ENCODE measurements at regions not wholly inside any gene's neighbourhood (a gene's known extent, or its start where the extent isn't known, plus 50 kb on each side); places are given as distances from the start of the nearest gene placed in this dataset.
"Not testable (repeated sequence)": the region's sequence is repeated elsewhere in the genome, so short reads cannot be mapped to it uniquely, and the experiment has no call there.

DNA sequence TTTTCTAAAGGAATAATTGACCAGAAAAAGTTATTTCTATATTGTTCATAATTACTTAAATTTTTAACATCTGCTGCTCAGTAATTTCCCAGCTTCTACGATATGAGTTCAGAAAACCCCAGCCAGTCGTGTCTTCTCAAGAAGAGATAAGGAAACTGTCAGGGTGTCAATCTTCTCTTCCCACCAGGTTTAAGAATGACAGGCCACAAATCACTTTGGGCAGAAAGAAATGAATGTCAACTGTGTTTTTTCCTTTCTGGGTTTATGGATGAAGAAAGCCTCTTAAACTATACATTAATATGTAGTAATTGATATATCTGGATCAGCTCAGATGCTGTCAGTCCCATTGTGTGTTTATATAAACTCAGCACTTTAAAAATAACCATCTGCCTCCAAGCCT lies 453.2 kb upstream of the NUDT12 start:
- no peak for DNase-seq (ENCODE audit: low read depth)
- no peak for TF ChIP-seq CTCF (conservative IDR thresholded peaks at IDR 0.05; ENCODE audit: low read length)
- no peak overlapping the region for H3K4me3 ChIP-seq (ENCODE audit: low read length)

GRCh38 chr5:104002783-104003182 lies 440.2 kb upstream of the NUDT12 start:
- not testable (repeated sequence) for DNase-seq (ENCODE audit: low read depth); H3K4me3 ChIP-seq (ENCODE audit: low read length)

DNA sequence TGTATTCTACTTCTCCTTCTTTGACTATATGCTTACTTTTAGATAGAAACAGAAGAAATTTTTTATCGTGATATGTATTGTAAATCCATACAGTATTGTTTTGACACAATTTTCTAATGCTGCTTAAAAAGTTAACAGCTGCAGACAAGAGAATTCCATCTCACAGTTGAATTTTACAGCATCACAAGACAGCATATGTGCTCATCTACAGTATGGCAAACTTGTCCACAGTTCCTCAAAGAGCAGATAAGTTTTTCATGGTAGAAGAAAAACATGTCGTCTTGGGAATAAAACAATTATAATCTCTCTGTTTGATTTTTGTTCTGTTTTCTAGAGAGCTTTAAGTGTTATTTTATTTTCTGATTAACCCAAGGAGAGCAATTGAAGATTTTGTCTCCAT lies 438.5 kb upstream of the NUDT12 start:
- DNase-seq (ENCODE audit: low read depth) = no peak
- TF ChIP-seq CTCF (conservative IDR thresholded peaks at IDR 0.05; ENCODE audit: low read length) = no peak
- no peak overlapping the region for H3K4me3 ChIP-seq (ENCODE audit: low read length)

GRCh38 chr5:103993031-103993430 lies 430.4 kb upstream of the NUDT12 start:
- no peak for TF ChIP-seq CTCF (conservative IDR thresholded peaks at IDR 0.05; ENCODE audit: low read length)
- H3K4me3 ChIP-seq (ENCODE audit: low read length) = no peak overlapping the region
- no peak for DNase-seq (ENCODE audit: low read depth)

- TF ChIP-seq CTCF (conservative IDR thresholded peaks at IDR 0.05; ENCODE audit: low read length) = no peak
- DNase-seq (ENCODE audit: low read depth) = no peak
- H3K4me3 ChIP-seq (ENCODE audit: low read length) = no peak overlapping the region
Measured at GRCh38 chr5:103990064-103990463, 427.5 kb upstream of the NUDT12 start.

DNA sequence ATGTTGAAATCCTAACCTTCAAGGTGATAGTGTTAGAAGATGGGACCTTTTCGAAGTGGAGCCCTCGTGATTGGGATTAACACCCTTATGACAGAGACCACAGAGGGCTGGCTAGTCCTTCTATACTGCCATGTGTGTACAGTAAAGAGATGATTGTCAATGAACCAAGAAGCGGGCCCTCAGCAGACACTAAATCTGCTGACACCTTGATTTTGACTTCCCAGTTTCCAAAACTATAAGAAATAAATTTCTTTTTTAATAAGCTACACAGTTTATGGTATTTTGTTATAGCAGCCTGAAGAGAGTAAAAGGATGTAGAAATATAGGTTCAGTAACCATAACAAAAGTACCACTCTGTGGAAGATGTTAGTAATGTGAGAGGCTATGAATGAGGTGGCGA lies 419.0 kb upstream of the NUDT12 start:
- TF ChIP-seq CTCF (conservative IDR thresholded peaks at IDR 0.05; ENCODE audit: low read length) = no peak
- DNase-seq (ENCODE audit: low read depth) = no peak

GRCh38 chr5:103973669-103974068 lies 411.1 kb upstream of the NUDT12 start:
- no peak overlapping the region for H3K4me3 ChIP-seq (ENCODE audit: low read length)
- DNase-seq (ENCODE audit: low read depth) = no peak
- TF ChIP-seq CTCF (conservative IDR thresholded peaks at IDR 0.05; ENCODE audit: low read length) = no peak

More for the DNA sequence above, 419.0 kb upstream of the NUDT12 start:
- no peak overlapping the region for H3K4me3 ChIP-seq (ENCODE audit: low read length)

DNA sequence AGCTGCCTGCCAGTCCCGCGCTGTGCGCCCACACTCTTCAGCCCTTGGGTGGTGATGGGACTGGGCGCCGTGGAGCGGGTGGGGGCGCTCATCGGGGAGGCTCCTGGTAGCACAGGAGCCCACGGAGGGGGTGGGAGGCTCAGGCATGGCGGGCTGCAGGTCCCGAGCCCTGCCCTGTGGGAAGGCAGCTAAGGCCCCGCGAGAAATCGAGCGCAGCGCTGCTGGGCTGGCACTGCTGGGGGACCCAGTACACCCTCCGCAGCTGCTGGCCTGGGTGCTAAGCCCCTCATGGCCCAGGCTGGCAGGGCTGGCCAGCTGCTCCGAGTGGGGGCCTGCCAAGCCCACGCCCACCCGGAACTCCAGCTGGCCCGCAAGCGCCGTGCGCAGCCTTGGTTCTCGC lies 403.7 kb upstream of the NUDT12 start:
- DNase-seq (ENCODE audit: low read depth); H3K4me3 ChIP-seq (ENCODE audit: low read length): not testable (repeated sequence)
